Brain microvascular endothelial cell (primary cell): ENCODE measurements at regions not wholly inside any gene's neighbourhood (a gene's known extent, or its start where the extent isn't known, plus 50 kb on each side); places are given as distances from the start of the nearest gene placed in this dataset.

ENCODE experiments used
- DNase-seq: peaks from one replicate; pipeline ENCODE4 v3.0.0-alpha.2; 2020
- H3K27ac ChIP-seq: fragments of 250-450 bp; sonication (Bioruptor Pico); 2 replicates; pipeline ENCODE4 v1.5.1; 2020; ENCODE audit warnings: mild to moderate bottlenecking, moderate library complexity
- H3K27me3 ChIP-seq: fragments of 250-450 bp; sonication (Bioruptor Pico); replicated peaks from 2 replicates; pipeline ENCODE4 v1.5.1; 2020; ENCODE audit warnings: mild to moderate bottlenecking
- H3K36me3 ChIP-seq: fragments of 250-450 bp; sonication (Bioruptor Pico); replicated peaks from 2 replicates; pipeline ENCODE4 v1.5.1; 2020; ENCODE audit warnings: mild to moderate bottlenecking
- H3K4me3 ChIP-seq: 2 replicates; pipeline ENCODE4 v1.5.1; 2011; ENCODE audit warnings: low read depth, mild to moderate bottlenecking, control low read depth, low read length, moderate library complexity
- in situ Hi-C: cut with HindIII; loops from 2 replicates; pipeline ENCODE4 v1.10.0; 2017; ENCODE audit warnings: low sequenced_read_pairs, low pct_ligation_motif_present
- TF ChIP-seq, protein P1 (sequence below): IDR thresholded peaks from 2 replicates; pipeline ENCODE4 v1.5.1; 2011; ENCODE audit warnings: low read depth, mild to moderate bottlenecking, moderate library complexity, low read length, control low read depth, inconsistent platforms; ENCODE audit errors: missing control alignments

DNA sequence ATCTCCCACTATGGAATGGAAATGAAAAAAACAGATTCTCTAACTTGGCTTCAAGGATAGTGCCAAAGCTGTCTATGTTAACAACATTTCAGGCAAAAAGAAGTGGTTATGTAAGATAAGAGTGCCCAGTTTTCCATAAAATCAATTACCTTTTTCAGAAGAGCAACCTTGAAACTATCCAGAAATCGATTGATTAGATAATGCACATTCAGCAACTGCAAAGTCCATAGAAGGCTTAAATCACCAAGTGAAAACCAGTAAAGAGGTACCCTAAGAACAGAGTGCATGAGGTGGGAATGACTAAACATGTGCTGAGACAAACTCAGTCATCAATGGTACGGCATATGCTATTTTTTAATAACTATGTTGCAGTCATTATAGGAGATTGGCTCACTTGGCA, 71.9 kb upstream of the TNKS2 start:
- H3K4me3 ChIP-seq, result no peak overlapping the region
- in situ Hi-C loops, result no loop called here

GRCh38 chr10:91724933-91725332, 73.3 kb upstream of the TNKS2 start:
- H3K4me3 ChIP-seq, result no peak overlapping the region
- no peaks in the 10 kb centered on the region for H3K36me3 ChIP-seq
- H3K27ac ChIP-seq, result no peak overlapping the region
- DNase-seq, result no peak
- in situ Hi-C loops, result no loop called here
- TF ChIP-seq, protein P1, sequence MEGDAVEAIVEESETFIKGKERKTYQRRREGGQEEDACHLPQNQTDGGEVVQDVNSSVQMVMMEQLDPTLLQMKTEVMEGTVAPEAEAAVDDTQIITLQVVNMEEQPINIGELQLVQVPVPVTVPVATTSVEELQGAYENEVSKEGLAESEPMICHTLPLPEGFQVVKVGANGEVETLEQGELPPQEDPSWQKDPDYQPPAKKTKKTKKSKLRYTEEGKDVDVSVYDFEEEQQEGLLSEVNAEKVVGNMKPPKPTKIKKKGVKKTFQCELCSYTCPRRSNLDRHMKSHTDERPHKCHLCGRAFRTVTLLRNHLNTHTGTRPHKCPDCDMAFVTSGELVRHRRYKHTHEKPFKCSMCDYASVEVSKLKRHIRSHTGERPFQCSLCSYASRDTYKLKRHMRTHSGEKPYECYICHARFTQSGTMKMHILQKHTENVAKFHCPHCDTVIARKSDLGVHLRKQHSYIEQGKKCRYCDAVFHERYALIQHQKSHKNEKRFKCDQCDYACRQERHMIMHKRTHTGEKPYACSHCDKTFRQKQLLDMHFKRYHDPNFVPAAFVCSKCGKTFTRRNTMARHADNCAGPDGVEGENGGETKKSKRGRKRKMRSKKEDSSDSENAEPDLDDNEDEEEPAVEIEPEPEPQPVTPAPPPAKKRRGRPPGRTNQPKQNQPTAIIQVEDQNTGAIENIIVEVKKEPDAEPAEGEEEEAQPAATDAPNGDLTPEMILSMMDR, result no peak
- H3K27me3 ChIP-seq, result no peaks in the 10 kb centered on the region

More for the DNA sequence above, 71.9 kb upstream of the TNKS2 start:
- Histone ChIP-seq H3K36me3 (no peaks in the 10 kb centered on the region), H3K27me3 (no peaks in the 10 kb centered on the region), H3K27ac (no peak overlapping the region)
- DNase-seq, result no peak
- TF ChIP-seq, protein P1, result no peak

DNA sequence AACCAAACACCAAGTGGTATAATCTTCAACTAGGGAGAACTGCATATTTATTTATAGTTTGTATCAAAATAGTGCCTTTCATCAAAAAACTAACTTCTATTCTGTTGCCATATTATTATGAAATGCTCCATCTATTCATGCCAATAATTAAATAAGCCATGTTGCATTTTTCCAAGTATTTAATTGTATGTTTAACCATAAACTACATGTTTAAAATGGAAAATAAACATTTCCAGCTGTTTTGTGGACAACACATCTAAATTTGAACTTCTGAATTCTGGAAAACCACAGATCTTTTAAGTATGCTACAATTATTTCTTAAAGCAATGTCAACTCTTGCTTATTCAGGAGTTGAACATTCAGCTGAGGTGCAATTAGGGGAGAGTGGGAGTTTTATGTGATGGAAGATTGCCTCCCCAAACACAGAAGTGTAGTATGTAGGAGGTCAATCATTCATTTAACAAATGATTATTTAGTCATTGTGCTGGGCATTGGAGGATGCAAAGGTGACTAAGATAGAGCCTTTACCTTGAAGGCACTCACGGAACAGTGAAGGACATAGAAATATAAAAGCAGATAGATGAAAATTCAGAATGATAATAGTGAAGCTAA, 80.7 kb upstream of the PPP1R3C start:
- no peak overlapping the region for H3K27ac ChIP-seq
- no peak for DNase-seq
- no peaks in the 10 kb centered on the region for H3K36me3 ChIP-seq
- TF ChIP-seq, protein P1, result no peak
- in situ Hi-C loops, result no loop called here
- H3K27me3 ChIP-seq, result no peaks in the 10 kb centered on the region
- H3K4me3 ChIP-seq, result no peak overlapping the region

DNA sequence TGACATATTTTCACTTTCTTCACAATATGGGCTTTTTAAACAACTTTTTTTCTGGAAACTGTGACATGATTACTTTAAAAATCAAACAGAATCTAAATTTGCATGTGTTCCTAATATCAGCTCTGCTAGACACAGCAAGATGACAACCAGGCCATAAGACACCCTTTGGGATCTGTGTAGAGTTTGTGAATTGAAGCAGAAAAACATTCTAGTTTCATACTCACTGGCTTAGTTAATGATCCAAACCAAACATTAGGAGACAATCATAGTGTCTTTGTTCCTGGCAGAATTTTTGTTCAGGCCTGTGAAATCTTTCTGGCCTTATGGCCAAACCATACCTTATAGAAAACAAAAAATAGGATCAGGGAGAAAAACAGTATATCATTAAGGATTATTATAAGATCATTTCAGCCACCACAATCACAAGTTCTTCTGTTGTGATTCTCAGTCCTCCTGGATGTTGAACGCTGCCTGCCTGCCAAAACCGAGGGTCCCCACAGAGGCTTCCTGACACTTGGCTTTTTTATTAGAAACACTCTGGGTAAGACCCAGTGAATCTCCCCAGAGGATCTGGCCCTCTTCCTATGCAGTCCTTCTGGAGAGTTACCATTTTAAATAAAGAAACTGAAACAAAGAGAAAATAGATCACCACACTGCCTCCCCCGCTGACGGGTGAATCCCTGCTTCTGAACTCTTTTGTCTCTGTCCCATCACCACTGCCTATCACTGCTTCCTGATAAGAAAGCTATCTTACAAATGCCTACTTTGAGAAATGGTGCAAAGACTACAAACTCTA, 79.2 kb upstream of the PPP1R3C start:
- no peaks in the 10 kb centered on the region for H3K27me3 ChIP-seq

DNA sequence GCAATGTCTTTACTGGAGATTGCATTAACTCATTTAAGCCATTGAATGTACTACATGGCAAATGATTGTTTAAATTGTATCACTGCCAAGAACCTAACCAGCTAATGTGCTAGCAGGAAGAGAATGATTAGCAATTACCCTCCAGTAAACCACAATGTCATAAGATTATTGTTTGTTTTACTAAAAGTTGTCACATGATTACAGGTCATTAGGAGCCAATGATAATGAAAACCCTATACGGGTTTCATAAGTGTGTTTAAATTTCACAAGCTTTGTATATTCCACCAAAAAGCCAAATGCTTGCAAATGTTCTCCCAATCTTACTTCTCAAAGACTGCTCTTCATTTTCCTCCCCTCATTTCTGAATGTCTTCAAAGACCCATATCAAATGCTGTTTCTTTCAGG, 76.5 kb upstream of the PPP1R3C start:
- in situ Hi-C loops, result no loop called here
- no peak for DNase-seq
- TF ChIP-seq, protein P1, result no peak
- Histone ChIP-seq H3K27me3 (no peaks in the 10 kb centered on the region), H3K36me3 (no peaks in the 10 kb centered on the region), H3K4me3 (no peak overlapping the region), H3K27ac (no peak overlapping the region)

More for the DNA sequence above, 79.2 kb upstream of the PPP1R3C start:
- DNase-seq, result no peak
- in situ Hi-C loops, result no loop called here
- TF ChIP-seq, protein P1, result no peak
- H3K36me3 ChIP-seq, result no peaks in the 10 kb centered on the region
- H3K4me3 ChIP-seq, result no peak overlapping the region
- no peak overlapping the region for H3K27ac ChIP-seq
